Cardiac muscle cell (in vitro differentiated cells and primary cell): ENCODE measurements at regions not wholly inside any gene's neighbourhood (a gene's known extent, or its start where the extent isn't known, plus 50 kb on each side); places are given as distances from the start of the nearest gene placed in this dataset.
"Not testable (repeated sequence)": the region's sequence is repeated elsewhere in the genome, so short reads cannot be mapped to it uniquely, and the experiment has no call there.

Source experiments
- DNase-seq, 2 donors: peaks; one replicate each; pipeline versions ENCODE4 v3.0.0 to v3.0.0-alpha.2; 2010 to 2017; ENCODE audit warnings: low read depth in 1 of 2, low spot score in 1 of 2
- H3K27ac ChIP-seq: fragments of 200-600 bp; sonication (generic); 2 replicates; pipeline ENCODE4 v1.5.1; 2016
- H3K27me3 ChIP-seq: fragments of 200-600 bp; sonication (generic); 2 replicates; pipeline ENCODE4 v1.6.0; 2016; ENCODE audit warnings: control low read depth
- H3K36me3 ChIP-seq: fragments of 200-600 bp; sonication (generic); 2 replicates; pipeline ENCODE4 v1.5.1; 2016; ENCODE audit warnings: control low read depth
- H3K4me1 ChIP-seq: fragments of 200-600 bp; sonication (generic); 2 replicates; pipeline ENCODE4 v1.8.1; 2017; ENCODE audit warnings: low read depth, mild to moderate bottlenecking, mixed run types
- H3K4me3 ChIP-seq: fragments of 200-600 bp; sonication (generic); 2 replicates; pipeline ENCODE4 v1.5.1; 2016; ENCODE audit warnings: mild to moderate bottlenecking
- H3K9me3 ChIP-seq: fragments of 200-600 bp; sonication (generic); 2 replicates; pipeline ENCODE4 v1.5.1; 2017; ENCODE audit warnings: low read depth, mild to moderate bottlenecking, control low read depth
- CTCF ChIP-seq: IDR thresholded peaks from 2 replicates; pipeline ENCODE4 v1.5.1; 2012; ENCODE audit warnings: low read depth, mild to moderate bottlenecking, low read length

- DNase-seq, result no peak
- Histone ChIP-seq H3K27ac (no peak overlapping the region), H3K9me3 (no peaks in the 10 kb centered on the region), H3K4me1 (no peaks in the 10 kb centered on the region), H3K36me3 (no peaks in the 10 kb centered on the region), H3K4me3 (no peak overlapping the region), H3K27me3 (no peaks in the 10 kb centered on the region)
- TF ChIP-seq CTCF, result no peak
These were observed 461.5 kb upstream of the ADGRB3 start for GRCh38 chr6:68173616-68174015.

GRCh38 chr6:68169922-68170321, 465.2 kb upstream of the ADGRB3 start:
- no peak overlapping the region for H3K4me3 ChIP-seq
- no peak for TF ChIP-seq CTCF

GRCh38 chr6:68167604-68168003, 467.5 kb upstream of the ADGRB3 start:
- TF ChIP-seq CTCF, result no peak
- no peak for DNase-seq
- Histone ChIP-seq H3K4me3 (no peak overlapping the region), H3K36me3 (no peaks in the 10 kb centered on the region), H3K27ac (no peak overlapping the region), H3K9me3 (no peaks in the 10 kb centered on the region), H3K27me3 (no peaks in the 10 kb centered on the region), H3K4me1 (no peaks in the 10 kb centered on the region)

More at GRCh38 chr6:68169922-68170321, 465.2 kb upstream of the ADGRB3 start:
- Histone ChIP-seq H3K9me3 (no peaks in the 10 kb centered on the region), H3K4me1 (no peaks in the 10 kb centered on the region), H3K36me3 (no peaks in the 10 kb centered on the region), H3K27ac (no peak overlapping the region), H3K27me3 (no peaks in the 10 kb centered on the region)
- no peak for DNase-seq

- not testable (repeated sequence) for H3K4me3 ChIP-seq, H3K9me3 ChIP-seq, H3K4me1 ChIP-seq, H3K27ac ChIP-seq, H3K36me3 ChIP-seq, DNase-seq, H3K27me3 ChIP-seq
These were observed 474.3 kb upstream of the ADGRB3 start for GRCh38 chr6:68160812-68161211.

- no peak for DNase-seq
- H3K4me3 ChIP-seq, result no peak overlapping the region
- no peak for TF ChIP-seq CTCF
- no peaks in the 10 kb centered on the region for H3K9me3 ChIP-seq
- no peaks in the 10 kb centered on the region for H3K4me1 ChIP-seq
- no peaks in the 10 kb centered on the region for H3K36me3 ChIP-seq
- no peaks in the 10 kb centered on the region for H3K27me3 ChIP-seq
- no peak overlapping the region for H3K27ac ChIP-seq
These were observed 474.7 kb upstream of the ADGRB3 start for GRCh38 chr6:68160348-68160747.

- Histone ChIP-seq H3K4me3 (no peak overlapping the region), H3K9me3 (no peaks in the 10 kb centered on the region), H3K4me1 (no peaks in the 10 kb centered on the region), H3K36me3 (no peaks in the 10 kb centered on the region), H3K27ac (no peak overlapping the region), H3K27me3 (no peaks in the 10 kb centered on the region)
- no peak for TF ChIP-seq CTCF
- no peak for DNase-seq
These were observed 475.6 kb upstream of the ADGRB3 start for GRCh38 chr6:68159433-68159832.
